Neural cell (in vitro differentiated cells): ENCODE measurements at regions not wholly inside any gene's neighbourhood (a gene's known extent, or its start where the extent isn't known, plus 50 kb on each side); places are given as distances from the start of the nearest gene placed in this dataset.

Source experiments
- H2AFZ ChIP-seq: fragments of 200-600, 300-800 bp; sonication (generic), shearing (Covaris generic); 2 replicates; pipeline ENCODE4 v1.6.0; 2014; ENCODE audit warnings: low read depth, mild to moderate bottlenecking, antibody characterized with exemption, low read length, moderate library complexity
- H3F3A ChIP-seq: fragments of 200-600 bp; shearing (Covaris generic); 2 replicates; pipeline ENCODE4 v1.6.1; 2016; ENCODE audit warnings: mild to moderate bottlenecking, moderate library complexity, mixed read lengths, antibody characterized with exemption, low read length; ENCODE audit not compliant: insufficient read depth, poor library complexity, severe bottlenecking
- H3K27ac ChIP-seq: fragments of 200-600, 300-800 bp; sonication (generic), shearing (Covaris generic); 2 replicates; pipeline ENCODE4 v1.5.1; 2014; ENCODE audit warnings: mild to moderate bottlenecking, low read length, moderate library complexity
- H3K27me3 ChIP-seq: fragments of 300-800, 200-600 bp; sonication (generic), shearing (Covaris generic); 2 replicates; pipeline ENCODE4 v1.6.0; 2014; ENCODE audit warnings: mild to moderate bottlenecking, low read depth, low read length, moderate library complexity; ENCODE audit not compliant: insufficient read depth
- H3K36me3 ChIP-seq: fragments of 300-800, 200-600 bp; sonication (generic), shearing (Covaris generic); 2 replicates; pipeline ENCODE4 v1.5.1; 2014; ENCODE audit warnings: mild to moderate bottlenecking, antibody characterized with exemption, low read length, moderate library complexity; ENCODE audit not compliant: insufficient read depth
- H3K4me2 ChIP-seq: fragments of 300-800, 200-600 bp; sonication (generic), shearing (Covaris generic); 2 replicates; pipeline ENCODE4 v1.6.0; 2014; ENCODE audit warnings: mild to moderate bottlenecking, low read length
- H3K4me3 ChIP-seq: fragments of 300-800, 200-600 bp; sonication (generic), shearing (Covaris generic); 2 replicates; pipeline ENCODE4 v1.5.1; 2014; ENCODE audit warnings: mild to moderate bottlenecking, low read length, moderate library complexity
- H3K79me2 ChIP-seq: fragments of 200-600 bp; shearing (Covaris generic); replicated peaks from 2 replicates; pipeline ENCODE4 v1.6.0; 2014; ENCODE audit warnings: mild to moderate bottlenecking, low read length, moderate library complexity; ENCODE audit not compliant: insufficient read depth
- H3K9ac ChIP-seq: fragments of 300-800, 200-600 bp; sonication (generic), shearing (Covaris generic); 2 replicates; pipeline ENCODE4 v1.6.1; 2016; ENCODE audit warnings: mild to moderate bottlenecking, low read length, mixed read lengths
- H3K9me2 ChIP-seq: fragments of 200-600 bp; shearing (Covaris generic); 2 replicates; pipeline ENCODE4 v1.6.1; 2016; ENCODE audit warnings: mild to moderate bottlenecking, low read length, mixed read lengths; ENCODE audit not compliant: insufficient read depth
- H3K9me3 ChIP-seq: fragments of 200-600, 300-800 bp; sonication (generic), shearing (Covaris generic); 2 replicates; pipeline ENCODE4 v1.6.1; 2016; ENCODE audit warnings: mild to moderate bottlenecking, mixed run types, low read length, moderate library complexity, mixed read lengths
- H4K20me1 ChIP-seq: fragments of 200-600 bp; shearing (Covaris generic); 2 replicates; pipeline ENCODE4 v1.6.1; 2016; ENCODE audit warnings: mild to moderate bottlenecking, mixed run types; ENCODE audit not compliant: insufficient read depth
- EP300 ChIP-seq: fragments of 450-650 bp; conservative IDR thresholded peaks from 2 replicates; pipeline ENCODE4 v1.6.1; 2014; ENCODE audit warnings: antibody characterized with exemption, mild to moderate bottlenecking, moderate library complexity; ENCODE audit not compliant: poor library complexity, severe bottlenecking
- EZH2 ChIP-seq: fragments of 200-600, 300-800 bp; shearing (Covaris generic), sonication (generic); IDR thresholded peaks from 2 replicates; pipeline ENCODE4 v1.6.1; 2014; ENCODE audit warnings: antibody characterized with exemption, low read length, borderline replicate concordance, mild to moderate bottlenecking; ENCODE audit not compliant: insufficient read depth, poor library complexity, severe bottlenecking
- MXI1 ChIP-seq: fragments of 450-650 bp; conservative IDR thresholded peaks from 2 replicates; pipeline ENCODE4 v1.6.1; 2014; ENCODE audit warnings: antibody characterized with exemption, mild to moderate bottlenecking; ENCODE audit not compliant: poor library complexity, severe bottlenecking
- POLR2AphosphoS5 ChIP-seq: IDR thresholded peaks from 2 replicates; pipeline ENCODE4 v1.6.1; 2012
- REST ChIP-seq: IDR thresholded peaks from 2 replicates; pipeline ENCODE4 v1.6.1; 2012; ENCODE audit warnings: borderline replicate concordance
- SMC3 ChIP-seq: fragments of 450-650 bp; conservative IDR thresholded peaks from 2 replicates; pipeline ENCODE4 v1.6.1; 2014; ENCODE audit warnings: antibody characterized with exemption, mild to moderate bottlenecking, moderate library complexity; ENCODE audit not compliant: poor library complexity
- TAF1 ChIP-seq: IDR thresholded peaks from 2 replicates; pipeline ENCODE4 v1.6.1; 2012; ENCODE audit warnings: low read depth
- TF ChIP-seq, protein P1 (sequence below): fragments of 450-650 bp; IDR thresholded peaks from 2 replicates; pipeline ENCODE4 v1.5.1; 2014; ENCODE audit warnings: antibody characterized with exemption, mild to moderate bottlenecking, moderate library complexity; ENCODE audit not compliant: poor library complexity, severe bottlenecking

DNA sequence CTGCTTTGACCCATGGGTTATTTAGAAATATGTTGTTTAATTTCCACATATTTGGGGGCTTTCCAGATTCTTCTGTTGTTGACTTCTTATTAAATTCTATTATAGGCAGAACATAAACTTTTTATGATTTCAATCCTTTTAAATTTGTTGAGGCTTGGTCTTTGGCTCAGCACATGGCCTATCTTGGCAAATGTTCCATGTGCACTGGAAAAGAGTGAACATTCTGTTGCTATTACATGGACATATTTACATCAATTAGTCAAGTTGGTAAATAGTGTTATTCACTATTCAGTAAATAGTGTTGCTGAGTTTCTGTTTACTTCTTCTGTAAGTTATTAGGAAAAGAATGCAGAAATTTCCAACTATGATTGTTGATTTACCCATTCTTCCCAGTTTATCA lies 75.4 kb downstream of the ETS2 start:
- Histone ChIP-seq H3K4me2 (no peak overlapping the region), H3K79me2 (no peaks in the 10 kb centered on the region), H3K27me3 (no peaks in the 10 kb centered on the region), H3K9me2 (no peaks in the 10 kb centered on the region), H3F3A (no peaks in the 10 kb centered on the region), H3K36me3 (no peaks in the 10 kb centered on the region), H3K9ac (no peak overlapping the region), H3K9me3 (no peaks in the 10 kb centered on the region), H3K4me3 (no peak overlapping the region), H2AFZ (no peak overlapping the region), H3K27ac (no peak overlapping the region), H4K20me1 (no peaks in the 10 kb centered on the region)
- TF ChIP-seq MXI1: no peak
- TF ChIP-seq, protein P1, sequence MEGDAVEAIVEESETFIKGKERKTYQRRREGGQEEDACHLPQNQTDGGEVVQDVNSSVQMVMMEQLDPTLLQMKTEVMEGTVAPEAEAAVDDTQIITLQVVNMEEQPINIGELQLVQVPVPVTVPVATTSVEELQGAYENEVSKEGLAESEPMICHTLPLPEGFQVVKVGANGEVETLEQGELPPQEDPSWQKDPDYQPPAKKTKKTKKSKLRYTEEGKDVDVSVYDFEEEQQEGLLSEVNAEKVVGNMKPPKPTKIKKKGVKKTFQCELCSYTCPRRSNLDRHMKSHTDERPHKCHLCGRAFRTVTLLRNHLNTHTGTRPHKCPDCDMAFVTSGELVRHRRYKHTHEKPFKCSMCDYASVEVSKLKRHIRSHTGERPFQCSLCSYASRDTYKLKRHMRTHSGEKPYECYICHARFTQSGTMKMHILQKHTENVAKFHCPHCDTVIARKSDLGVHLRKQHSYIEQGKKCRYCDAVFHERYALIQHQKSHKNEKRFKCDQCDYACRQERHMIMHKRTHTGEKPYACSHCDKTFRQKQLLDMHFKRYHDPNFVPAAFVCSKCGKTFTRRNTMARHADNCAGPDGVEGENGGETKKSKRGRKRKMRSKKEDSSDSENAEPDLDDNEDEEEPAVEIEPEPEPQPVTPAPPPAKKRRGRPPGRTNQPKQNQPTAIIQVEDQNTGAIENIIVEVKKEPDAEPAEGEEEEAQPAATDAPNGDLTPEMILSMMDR: no peak
- no peak for TF ChIP-seq REST
- TF ChIP-seq EP300: no peak

DNA sequence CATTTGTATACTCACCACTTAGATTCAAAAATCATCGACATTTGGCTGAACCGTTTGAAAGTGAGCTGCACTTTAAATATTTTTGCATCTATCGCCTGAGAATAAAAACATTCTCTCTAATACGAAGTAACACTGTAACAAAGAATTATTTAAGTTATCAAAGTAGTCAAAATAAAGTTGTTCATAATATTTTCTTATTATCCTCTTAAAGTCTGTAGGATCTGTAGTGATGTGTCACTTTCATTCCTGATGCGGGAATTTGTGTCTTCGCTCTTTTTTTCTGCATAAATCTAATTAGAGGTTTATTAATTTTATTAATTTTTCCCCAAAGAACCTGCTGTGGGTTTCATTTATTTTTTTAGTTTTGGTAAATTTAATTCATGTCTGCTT lies 74.8 kb downstream of the ETS2 start:
- Histone ChIP-seq H3F3A (no peaks in the 10 kb centered on the region), H3K9ac (no peak overlapping the region), H3K4me2 (no peak overlapping the region), H3K27ac (no peak overlapping the region), H3K36me3 (no peaks in the 10 kb centered on the region), H3K4me3 (no peak overlapping the region), H3K9me3 (no peaks in the 10 kb centered on the region), H2AFZ (no peak overlapping the region), H4K20me1 (no peaks in the 10 kb centered on the region), H3K9me2 (no peaks in the 10 kb centered on the region), H3K79me2 (no peaks in the 10 kb centered on the region), H3K27me3 (no peaks in the 10 kb centered on the region)
- TF ChIP-seq REST (no peak), EP300 (no peak), TAF1 (no peak), EZH2 (no peak), POLR2AphosphoS5 (no peak), MXI1 (no peak), SMC3 (no peak)
- TF ChIP-seq, protein P1: no peak
